IMR-90 (cell line): ENCODE measurements at regions not wholly inside any gene's neighbourhood (a gene's known extent, or its start where the extent isn't known, plus 50 kb on each side); places are given as distances from the start of the nearest gene placed in this dataset.

Experiments used
- ATAC-seq: fragments of 200-7000 bp; cut with Tn5 transposase; 2 replicates; pipeline ENCODE4 v1.9.1; 2020; ENCODE audit warnings: low read depth, mild to moderate bottlenecking, moderate library complexity
- BruUV-seq: library from RNA; stranded (reverse); fragments of 400-500 nt; replicated peaks from 2 replicates; lab custom pipeline; 2021; lab: Mats Ljungman, UMichigan
- CTCF ChIA-PET: fragments of 300-600 bp; formaldehyde crosslinking; extraction: SDS; loops from one replicate; lab custom pipeline; 2021; ENCODE audit warnings: antibody characterized with exemption; lab: Yijun Ruan, JAX
- POLR2A ChIA-PET: fragments of 300-600 bp; sonication (Branson Sonifier 250); formaldehyde crosslinking; loops from one replicate; lab custom pipeline; 2022; ENCODE audit warnings: antibody characterized with exemption; ENCODE audit not compliant: unreplicated experiment; lab: Charles Lee
- DNase-seq: peaks from one replicate; pipeline ENCODE4 v3.0.0; 2013
- H2AFZ ChIP-seq: replicated peaks from 2 replicates; pipeline ENCODE3; 2013; ENCODE audit warnings: low read length, mild to moderate bottlenecking; ENCODE audit not compliant: poor library complexity
- H2AK5ac ChIP-seq: 2 replicates; pipeline ENCODE4 v1.6.1; 2013; ENCODE audit warnings: low read depth, low read length, inconsistent platforms
- H2AK9ac ChIP-seq: replicated peaks from 2 replicates; pipeline ENCODE3; 2013; ENCODE audit warnings: mild to moderate bottlenecking, low read depth, low read length, moderate library complexity; ENCODE audit not compliant: poor library complexity
- H2BK120ac ChIP-seq: 2 replicates; pipeline ENCODE4 v1.6.1; 2013; ENCODE audit warnings: low read depth, low read length, inconsistent platforms
- H2BK15ac ChIP-seq: 3 replicates; pipeline ENCODE4 v1.6.1; 2013; ENCODE audit warnings: low read depth, low read length, inconsistent platforms
- H2BK20ac ChIP-seq: 2 replicates; pipeline ENCODE4 v1.6.1; 2013; ENCODE audit warnings: low read depth, mild to moderate bottlenecking, inconsistent platforms, low read length, moderate library complexity
- H2BK5ac ChIP-seq: 2 replicates; pipeline ENCODE4 v1.6.1; 2013; ENCODE audit warnings: mild to moderate bottlenecking, low read depth, low read length, inconsistent platforms; ENCODE audit not compliant: poor library complexity, severe bottlenecking
- H3K14ac ChIP-seq: replicated peaks from 2 replicates; pipeline ENCODE4 v1.6.1; 2013; ENCODE audit warnings: low read depth, low read length, inconsistent platforms
- H3K18ac ChIP-seq: 2 replicates; pipeline ENCODE4 v1.6.1; 2013; ENCODE audit warnings: low read depth, low read length, control low read depth
- H3K23ac ChIP-seq: 2 replicates; pipeline ENCODE4 v1.6.1; 2013; ENCODE audit warnings: low read depth, low read length, inconsistent platforms
- H3K27ac ChIP-seq: 2 replicates; pipeline ENCODE4 v1.5.1; 2013; ENCODE audit warnings: mild to moderate bottlenecking, control low read depth, low read length; ENCODE audit not compliant: insufficient read depth
- H3K27me3 ChIP-seq: 2 replicates; pipeline ENCODE4 v1.6.1; 2013; ENCODE audit warnings: low read length; ENCODE audit not compliant: control insufficient read depth, insufficient read depth
- H3K36me3 ChIP-seq: 2 replicates; pipeline ENCODE4 v1.6.1; 2013; ENCODE audit warnings: low read length, mixed read lengths; ENCODE audit not compliant: control insufficient read depth, insufficient read depth
- H3K4ac ChIP-seq: 2 replicates; pipeline ENCODE4 v1.6.1; 2013; ENCODE audit warnings: low read depth, low read length, inconsistent platforms
- H3K4me1 ChIP-seq: 2 replicates; pipeline ENCODE4 v1.6.1; 2013; ENCODE audit warnings: low read length, mixed read lengths; ENCODE audit not compliant: control insufficient read depth, insufficient read depth
- H3K4me2 ChIP-seq: 2 replicates; pipeline ENCODE4 v1.6.1; 2013; ENCODE audit warnings: low read depth, mild to moderate bottlenecking, control low read depth, low read length, moderate library complexity
- H3K4me3 ChIP-seq: 2 replicates; pipeline ENCODE4 v1.5.1; 2013; ENCODE audit warnings: low read depth, mild to moderate bottlenecking, control low read depth, low read length, moderate library complexity; ENCODE audit not compliant: insufficient read depth
- H3K56ac ChIP-seq: 2 replicates; pipeline ENCODE4 v1.6.1; 2013; ENCODE audit warnings: low read length, inconsistent platforms; ENCODE audit not compliant: insufficient read depth; ENCODE audit errors: extremely low read depth
- H3K79me1 ChIP-seq, 2 experiments: 2 replicates each; pipeline ENCODE4 v1.6.1; 2013; ENCODE audit warnings: low read length in 2 of 2, inconsistent platforms in 1 of 2, low read depth in 1 of 2
- H3K9ac ChIP-seq: 2 replicates; pipeline ENCODE4 v1.6.1; 2013; ENCODE audit warnings: low read depth, low read length, control low read depth
- H3K9me1 ChIP-seq: 2 replicates; pipeline ENCODE4 v1.6.1; 2013; ENCODE audit warnings: low read length, inconsistent platforms; ENCODE audit not compliant: insufficient read depth
- H3K9me3 ChIP-seq: 2 replicates; pipeline ENCODE4 v1.6.1; 2013; ENCODE audit warnings: low read length; ENCODE audit not compliant: control insufficient read depth, insufficient read depth
- H4K20me1 ChIP-seq: 2 replicates; pipeline ENCODE4 v1.6.1; 2013; ENCODE audit warnings: low read length, inconsistent platforms; ENCODE audit not compliant: insufficient read depth
- H4K5ac ChIP-seq: 2 replicates; pipeline ENCODE4 v1.6.1; 2013; ENCODE audit warnings: mild to moderate bottlenecking, low read depth, low read length, control low read depth
- H4K8ac ChIP-seq, 2 experiments: 2 replicates each; pipeline ENCODE4 v1.6.1; 2013; ENCODE audit warnings: low read depth in 2 of 2, low read length in 2 of 2, control low read depth in 1 of 2, inconsistent platforms in 1 of 2
- H4K91ac ChIP-seq: 2 replicates; pipeline ENCODE4 v1.6.1; 2013; ENCODE audit warnings: low read depth, low read length, inconsistent platforms; ENCODE audit not compliant: insufficient read depth
- WGBS, 2 experiments: methylation state at CpG; one replicate each; pipeline versions ENCODE4 v1.1.5 to v1.1.7; 2013; ENCODE audit warnings: missing lambda C conversion rate in 2 of 2; ENCODE audit not compliant: insufficient read length in 1 of 2; ENCODE audit errors: extremely low coverage in 2 of 2; 5-methylcytosine and 5-hydroxymethylcytosine counted together
- dilution Hi-C: fragments of 300-500 bp; cut with HindIII; formaldehyde crosslinking; loops from one replicate; pipeline ENCODE4 v1.14.3; 2018; ENCODE audit warnings: low sequenced_read_pairs; ENCODE audit not compliant: unreplicated experiment
- in situ Hi-C: fragments of 300-500 bp; cut with MboI; formaldehyde crosslinking; loops from 3 replicates; pipeline ENCODE4 v1.14.3; 2019; ENCODE audit warnings: low sequenced_read_pairs, inconsistent platforms, mixed read lengths
- intact Hi-C: fragments of 100-400 bp; cut with micrococcal nuclease; formaldehyde crosslinking; loops from 2 replicates; pipeline ENCODE4 v1.10.0; 2022
- TF ChIP-seq, protein P1 (sequence below): conservative IDR thresholded peaks from 2 replicates; pipeline ENCODE4 v1.5.1; 2012; ENCODE audit warnings: mild to moderate bottlenecking, low read depth, low read length, improper control_type of control experiment

DNA sequence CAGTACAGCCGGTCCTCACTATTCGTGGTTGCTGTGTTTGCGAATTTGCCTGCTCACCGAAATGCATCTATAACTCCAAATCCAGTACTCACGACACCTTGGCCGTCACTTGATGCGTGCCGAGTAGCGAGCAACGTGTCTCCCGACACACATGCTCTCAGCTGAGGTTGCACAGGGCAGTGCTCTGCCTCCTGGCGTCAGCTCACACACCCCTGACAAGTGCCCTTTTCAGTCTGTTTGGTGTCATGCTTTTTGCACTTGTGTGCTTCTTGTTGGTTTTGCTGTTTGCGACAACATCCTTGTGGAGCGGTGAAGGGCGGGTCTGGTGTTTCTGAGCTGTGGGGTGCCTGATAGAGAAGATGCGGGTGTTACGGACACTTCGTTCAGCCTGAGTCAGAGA is 110.4 kb upstream of the RFLNA start:
- H2AK5ac ChIP-seq: no peak overlapping the region
- no peak overlapping the region for H2BK120ac ChIP-seq
- in situ Hi-C loops (no loop called here), intact Hi-C loops (no loop called here), dilution Hi-C loops (no loop called here)
- no peak overlapping the region for H4K91ac ChIP-seq
- H4K5ac ChIP-seq: no peak overlapping the region
- H3K14ac ChIP-seq: no peak overlapping the region
- H3K36me3 ChIP-seq: no peaks in the 10 kb centered on the region
- H3K4ac ChIP-seq: no peak overlapping the region
- H2AK9ac ChIP-seq: no peak overlapping the region
- H3K23ac ChIP-seq: no peak overlapping the region
- H3K9ac ChIP-seq: no peak overlapping the region
- no peak overlapping the region for H2BK5ac ChIP-seq
- no peak overlapping the region for H4K8ac ChIP-seq
- H3K18ac ChIP-seq: no peak overlapping the region
- H3K56ac ChIP-seq: no peak overlapping the region
- 82% methylated on average over 9 of the region's 18 CpGs; no CpG with 5 or more reads in 1 of the 2 experiments for WGBS, 2 experiments
- H3K4me2 ChIP-seq: no peak overlapping the region
- no peaks in the 10 kb centered on the region for H3K4me1 ChIP-seq
- no peak overlapping the region for H2AFZ ChIP-seq
- H3K9me3 ChIP-seq: no peaks in the 10 kb centered on the region
- ChIA-PET POLR2A (no interaction called here), CTCF (no interaction called here)
- no peaks in the 10 kb centered on the region for H3K79me1 ChIP-seq
- TF ChIP-seq, protein P1, sequence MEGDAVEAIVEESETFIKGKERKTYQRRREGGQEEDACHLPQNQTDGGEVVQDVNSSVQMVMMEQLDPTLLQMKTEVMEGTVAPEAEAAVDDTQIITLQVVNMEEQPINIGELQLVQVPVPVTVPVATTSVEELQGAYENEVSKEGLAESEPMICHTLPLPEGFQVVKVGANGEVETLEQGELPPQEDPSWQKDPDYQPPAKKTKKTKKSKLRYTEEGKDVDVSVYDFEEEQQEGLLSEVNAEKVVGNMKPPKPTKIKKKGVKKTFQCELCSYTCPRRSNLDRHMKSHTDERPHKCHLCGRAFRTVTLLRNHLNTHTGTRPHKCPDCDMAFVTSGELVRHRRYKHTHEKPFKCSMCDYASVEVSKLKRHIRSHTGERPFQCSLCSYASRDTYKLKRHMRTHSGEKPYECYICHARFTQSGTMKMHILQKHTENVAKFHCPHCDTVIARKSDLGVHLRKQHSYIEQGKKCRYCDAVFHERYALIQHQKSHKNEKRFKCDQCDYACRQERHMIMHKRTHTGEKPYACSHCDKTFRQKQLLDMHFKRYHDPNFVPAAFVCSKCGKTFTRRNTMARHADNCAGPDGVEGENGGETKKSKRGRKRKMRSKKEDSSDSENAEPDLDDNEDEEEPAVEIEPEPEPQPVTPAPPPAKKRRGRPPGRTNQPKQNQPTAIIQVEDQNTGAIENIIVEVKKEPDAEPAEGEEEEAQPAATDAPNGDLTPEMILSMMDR: no peak
- no peak overlapping the region for H2BK20ac ChIP-seq
- H4K20me1 ChIP-seq: no peaks in the 10 kb centered on the region
- ATAC-seq: no peak
- H3K27me3 ChIP-seq: peaks cover 18% of the 10 kb centered on the region
- H3K9me1 ChIP-seq: no peaks in the 10 kb centered on the region
- no peak for DNase-seq
- H3K27ac ChIP-seq: no peak overlapping the region
- no peak overlapping the region for H3K4me3 ChIP-seq
- no TSS peak for BruUV-seq
- no peak overlapping the region for H2BK15ac ChIP-seq
